ENCODE measurements at regions not wholly inside any gene's neighbourhood (a gene's known extent, or its start where the extent isn't known, plus 50 kb on each side); places are given as distances from the start of the nearest gene placed in this dataset.

- in situ Hi-C loops (cut with MboI; ENCODE audit: low sequenced_read_pairs): no loop called here
- no peak overlapping the region for H2AK9ac ChIP-seq (replicated peaks; ENCODE audit: low read depth, low read length, poor library complexity)
- BruUV-seq (replicated peaks): no TSS peak
- H2BK15ac ChIP-seq (ENCODE audit: low read depth, low read length): no peak overlapping the region
- ATAC-seq (ENCODE audit: low read depth) (no peak), DNase-seq (no peak)
- H3K4ac ChIP-seq (ENCODE audit: low read depth, low read length): no peak overlapping the region
- no peak overlapping the region for H2BK20ac ChIP-seq (ENCODE audit: low read depth, low read length)
- H3K79me1 ChIP-seq (ENCODE audit: low read depth in 1 of 2, low read length in 2 of 2): no peaks in the 10 kb centered on the region
- no peak overlapping the region for H2BK120ac ChIP-seq (ENCODE audit: low read depth, low read length)
- no peak overlapping the region for H3K18ac ChIP-seq (ENCODE audit: low read depth, low read length)
- intact Hi-C loops (cut with micrococcal nuclease): no loop called here
- no peak overlapping the region for H2AK5ac ChIP-seq (ENCODE audit: low read depth, low read length)
- H3K27me3 ChIP-seq (ENCODE audit: control insufficient read depth, insufficient read depth, low read length): no peaks in the 10 kb centered on the region
- no peak overlapping the region for H3K14ac ChIP-seq (replicated peaks; ENCODE audit: low read depth, low read length)
- H3K56ac ChIP-seq (ENCODE audit: extremely low read depth, insufficient read depth, low read length): no peak overlapping the region
- no peaks in the 10 kb centered on the region for H4K20me1 ChIP-seq (ENCODE audit: insufficient read depth, low read length)
- ChIA-PET CTCF (no interaction called here), POLR2A (ENCODE audit: unreplicated experiment) (no interaction called here)
- no CpG with 5 or more reads among the region's 3 CpGs for WGBS, 2 experiments (ENCODE audit: extremely low coverage in 2 of 2, insufficient read length in 1 of 2)
- no peaks in the 10 kb centered on the region for H3K9me3 ChIP-seq (ENCODE audit: control insufficient read depth, insufficient read depth, low read length)
- H2BK5ac ChIP-seq (ENCODE audit: low read depth, low read length, poor library complexity, severe bottlenecking): no peak overlapping the region
- H3K36me3 ChIP-seq (ENCODE audit: control insufficient read depth, insufficient read depth, low read length): no peaks in the 10 kb centered on the region
- no peak overlapping the region for H4K5ac ChIP-seq (ENCODE audit: low read depth, low read length)
- dilution Hi-C loops (cut with HindIII; ENCODE audit: low sequenced_read_pairs, unreplicated experiment): no loop called here
- no peak overlapping the region for H3K23ac ChIP-seq (ENCODE audit: low read depth, low read length)
- H3K9ac ChIP-seq (ENCODE audit: low read depth, low read length): no peak overlapping the region
- no peak overlapping the region for H3K4me3 ChIP-seq (ENCODE audit: insufficient read depth, low read depth, low read length)
- no peaks in the 10 kb centered on the region; the same call in 1 of the 2 replicates for H3K4me1 ChIP-seq (ENCODE audit: control insufficient read depth, insufficient read depth, low read length)
- no peak overlapping the region for H2AFZ ChIP-seq (replicated peaks; ENCODE audit: low read length, poor library complexity)
- no peak overlapping the region for H4K8ac ChIP-seq (ENCODE audit: low read depth in 2 of 2, low read length in 2 of 2)
- TF ChIP-seq RCOR1 (IDR thresholded peaks at IDR 0.05; ENCODE audit: insufficient replicate concordance, low read length): no peak
- TF ChIP-seq MAFK (IDR thresholded peaks at IDR 0.05; ENCODE audit: low read depth, low read length): peak; percentile 51
- no peak overlapping the region for H3K27ac ChIP-seq (ENCODE audit: insufficient read depth, low read length)
- no peak overlapping the region for H4K91ac ChIP-seq (ENCODE audit: insufficient read depth, low read depth, low read length)
- H3K4me2 ChIP-seq (ENCODE audit: low read depth, low read length): no peak overlapping the region
- no peaks in the 10 kb centered on the region for H3K9me1 ChIP-seq (ENCODE audit: insufficient read depth, low read length)
These were observed 611.6 kb downstream of the PRELID2 start for GRCh38 chr5:145223582-145223981.

All from IMR-90 (cell line).